Endothelial cell of umbilical vein (primary cell): ENCODE measurements at regions not wholly inside any gene's neighbourhood (a gene's known extent, or its start where the extent isn't known, plus 50 kb on each side); places are given as distances from the start of the nearest gene placed in this dataset.

ENCODE experiments used
- CTCF ChIP-seq, 2 donors: IDR thresholded peaks; 1 replicate in 1 of 2; 2 replicates in 1 of 2; pipeline ENCODE4 v1.5.1; 2011; ENCODE audit warnings: low read length in 2 of 2, mild to moderate bottlenecking in 2 of 2, moderate library complexity in 2 of 2, control low read depth in 1 of 2, inconsistent platforms in 1 of 2, low read depth in 1 of 2; ENCODE audit not compliant: insufficient read depth in 1 of 2; ENCODE audit errors: extremely low read depth in 1 of 2
- MAX ChIP-seq: IDR thresholded peaks from 2 replicates; pipeline ENCODE4 v1.6.1; 2011; ENCODE audit not compliant: insufficient read depth, insufficient read length
- POLR2AphosphoS5 ChIP-seq: IDR thresholded peaks from 2 replicates; pipeline ENCODE4 v1.6.1; 2012; ENCODE audit warnings: low read depth, mild to moderate bottlenecking, control low read depth, low read length, moderate library complexity; ENCODE audit not compliant: insufficient read depth

- TF ChIP-seq POLR2AphosphoS5 = peak; percentile 45
- TF ChIP-seq MAX = no peak
- TF ChIP-seq CTCF (IDR thresholded peaks at IDR 0.05; ENCODE audit: extremely low read depth in 1 of 2, insufficient read depth in 1 of 2, low read depth in 1 of 2, low read length in 2 of 2) = no peak
These were observed 55.3 kb upstream of the GRB10 start for GRCh38 chr7:50837965-50838364.
